Peyer's patch (tissue), 4 donors: ENCODE measurements at regions not wholly inside any gene's neighbourhood (a gene's known extent, or its start where the extent isn't known, plus 50 kb on each side); places are given as distances from the start of the nearest gene placed in this dataset.

ENCODE experiments used
- CTCF ChIP-seq, 6 experiments: fragments of 450-650 bp in 4 of 6; fragments of 200-600 bp in 2 of 6; sonication (generic) in 1 of 6; IDR thresholded peaks; one replicate each; pipeline ENCODE4 v1.5.1; 2017 to 2019; ENCODE audit warnings: antibody characterized with exemption in 6 of 6, mild to moderate bottlenecking in 3 of 6, moderate library complexity in 1 of 6
- POLR2A ChIP-seq, 2 donors: fragments of 450-650 bp; IDR thresholded peaks; one replicate each; pipeline ENCODE4 v1.5.1; 2017; ENCODE audit warnings: antibody characterized with exemption in 2 of 2, mild to moderate bottlenecking in 2 of 2, moderate library complexity in 2 of 2

- TF ChIP-seq CTCF (IDR thresholded peaks at IDR 0.05) (no peak), POLR2A (IDR thresholded peaks at IDR 0.05) (no peak)
Measured at GRCh38 chr6:163647624-163648023, 233.1 kb downstream of the QKI start.
